ENCODE measurements at regions not wholly inside any gene's neighbourhood (a gene's known extent, or its start where the extent isn't known, plus 50 kb on each side); places are given as distances from the start of the nearest gene placed in this dataset.

GRCh38 chr21:21764281-21764680, 766.1 kb downstream of the NCAM2 start:
- TF ChIP-seq SUZ12 (IDR thresholded peaks at IDR 0.05; ENCODE audit: extremely low read depth, insufficient read depth, insufficient read length) (no peak), YY1 (IDR thresholded peaks at IDR 0.05; ENCODE audit: insufficient read depth, insufficient read length) (no peak)

Measured in NT2/D1 (cell line).